H1 (cell line): ENCODE measurements at regions not wholly inside any gene's neighbourhood (a gene's known extent, or its start where the extent isn't known, plus 50 kb on each side); places are given as distances from the start of the nearest gene placed in this dataset.

Experiments
- CTCF ChIA-PET: fragments of 300-600 bp; sonication (Branson Sonifier 250); formaldehyde crosslinking; loops from one replicate; lab custom pipeline; 2021; ENCODE audit not compliant: partially characterized antibody; lab: Charles Lee
- POLR2A ChIA-PET: fragments of 300-600 bp; sonication (Branson Sonifier 250); formaldehyde crosslinking; loops from one replicate; lab custom pipeline; 2021; ENCODE audit warnings: inconsistent platforms; ENCODE audit not compliant: partially characterized antibody; lab: Charles Lee
- DNase-seq, 2 experiments: peaks; one replicate each; pipeline versions ENCODE4 v3.0.0 to v3.0.0-alpha.2; 2010 to 2022; ENCODE audit warnings: low spot score in 2 of 2, low read depth in 1 of 2, mixed read lengths in 1 of 2
- FAIRE-seq: peaks from 2 replicates; lab custom pipeline; 2011; peaks lifted over from hg19 to GRCh38; lab: Jason Lieb, UNC
- H2AFZ ChIP-seq: 2 replicates; pipeline ENCODE4 v1.8.1; 2012; ENCODE audit warnings: low read length, inconsistent platforms
- H2AK5ac ChIP-seq: 2 replicates; pipeline ENCODE4 v1.6.1; 2013; ENCODE audit warnings: low read depth, low read length
- H2BK120ac ChIP-seq: replicated peaks from 2 replicates; pipeline ENCODE3; 2013; ENCODE audit warnings: low read depth, low read length, inconsistent platforms
- H2BK12ac ChIP-seq: 2 replicates; pipeline ENCODE4 v1.6.1; 2013; ENCODE audit warnings: low read depth, low read length
- H2BK15ac ChIP-seq: 2 replicates; pipeline ENCODE4 v1.6.1; 2013; ENCODE audit warnings: low read length
- H2BK20ac ChIP-seq: 2 replicates; pipeline ENCODE4 v1.6.1; 2013; ENCODE audit warnings: low read length
- H2BK5ac ChIP-seq: 2 replicates; pipeline ENCODE4 v1.6.1; 2013; ENCODE audit warnings: low read depth, low read length
- H3K14ac ChIP-seq: 2 replicates; pipeline ENCODE4 v1.6.1; 2013; ENCODE audit warnings: inconsistent platforms; ENCODE audit not compliant: insufficient read length
- H3K18ac ChIP-seq: 2 replicates; pipeline ENCODE4 v1.6.1; 2013; ENCODE audit warnings: low read length; ENCODE audit errors: extremely low read depth
- H3K23ac ChIP-seq: 2 replicates; pipeline ENCODE4 v1.6.1; 2013; ENCODE audit warnings: inconsistent platforms; ENCODE audit not compliant: insufficient read length
- H3K23me2 ChIP-seq: 2 replicates; pipeline ENCODE4 v1.6.1; 2013; ENCODE audit warnings: low read depth, low read length
- H3K27ac ChIP-seq: 2 replicates; pipeline ENCODE4 v1.6.1; 2011; ENCODE audit warnings: low read depth, low read length, inconsistent platforms
- H3K27me3 ChIP-seq, 4 experiments: replicated peaks in 1 of 4; 1 replicate in 1 of 4; 2 replicates in 3 of 4; pipeline versions ENCODE4 v1.6.1 to v1.8.1; 2011 to 2013; ENCODE audit warnings: low read length in 3 of 4, mild to moderate bottlenecking in 3 of 4, inconsistent platforms in 2 of 4, mixed read lengths in 2 of 4, moderate library complexity in 1 of 4; ENCODE audit not compliant: control insufficient read depth in 3 of 4, insufficient read depth in 3 of 4; ENCODE audit errors: extremely low read depth in 1 of 4
- H3K36me3 ChIP-seq, 4 experiments: 2 replicates each; pipeline versions ENCODE4 v1.6.1 to v1.8.1; 2011 to 2013; ENCODE audit warnings: mild to moderate bottlenecking in 4 of 4, low read length in 3 of 4, moderate library complexity in 2 of 4, control low read depth in 1 of 4, inconsistent platforms in 1 of 4; ENCODE audit not compliant: insufficient read depth in 4 of 4, control insufficient read depth in 2 of 4
- H3K4ac ChIP-seq: replicated peaks from 2 replicates; pipeline ENCODE3; 2013; ENCODE audit warnings: low read length, low read depth, mixed read lengths, inconsistent platforms; ENCODE audit not compliant: insufficient read length
- H3K4me1 ChIP-seq, 4 experiments: replicated peaks in 1 of 4; 1 replicate in 1 of 4; 2 replicates in 3 of 4; pipeline versions ENCODE4 v1.6.1 to v1.8.1; 2011 to 2013; ENCODE audit warnings: low read length in 3 of 4, inconsistent platforms in 2 of 4, mixed read lengths in 1 of 4; ENCODE audit not compliant: insufficient read depth in 4 of 4, control insufficient read depth in 3 of 4
- H3K4me2 ChIP-seq, 2 experiments: 2 replicates each; pipeline versions ENCODE4 v1.6.1 to v1.8.1; 2011 to 2013; ENCODE audit warnings: low read depth in 2 of 2, low read length in 2 of 2, control low read depth in 1 of 2, inconsistent platforms in 1 of 2, mild to moderate bottlenecking in 1 of 2; ENCODE audit not compliant: insufficient read depth in 1 of 2
- H3K4me3 ChIP-seq, 4 experiments: fragments of 200-600, 300-600 bp in 1 of 4; sonication (generic), shearing (Covaris generic), sonication (Bioruptor Twin) in 1 of 4; 2 replicates each; pipeline versions ENCODE4 v1.5.1 to v1.8.1; 2011 to 2016; ENCODE audit warnings: low read length in 4 of 4, low read depth in 3 of 4, control low read depth in 2 of 4, inconsistent platforms in 2 of 4, mild to moderate bottlenecking in 2 of 4, mixed read lengths in 1 of 4, moderate library complexity in 1 of 4; ENCODE audit not compliant: insufficient read depth in 2 of 4; ENCODE audit errors: extremely low read depth in 1 of 4
- H3K56ac ChIP-seq: replicated peaks from 2 replicates; pipeline ENCODE3; 2013; ENCODE audit warnings: low read depth, mild to moderate bottlenecking, mixed read lengths, low read length, inconsistent platforms; ENCODE audit not compliant: insufficient read length
- H3K79me1 ChIP-seq: 2 replicates; pipeline ENCODE4 v1.6.1; 2013; ENCODE audit warnings: low read depth, low read length, control low read depth
- H3K79me2 ChIP-seq, 2 experiments: 2 replicates each; pipeline versions ENCODE4 v1.6.1 to v1.8.1; 2012 to 2013; ENCODE audit warnings: low read length in 2 of 2, mild to moderate bottlenecking in 2 of 2, inconsistent platforms in 1 of 2; ENCODE audit not compliant: insufficient read depth in 2 of 2, control insufficient read depth in 1 of 2
- H3K9ac ChIP-seq, 4 experiments: replicated peaks in 1 of 4; 1 replicate in 1 of 4; 2 replicates in 3 of 4; pipeline versions ENCODE4 v1.6.1 to v1.8.1; 2011 to 2013; ENCODE audit warnings: low read depth in 3 of 4, low read length in 3 of 4, control low read depth in 2 of 4, mild to moderate bottlenecking in 2 of 4, moderate library complexity in 2 of 4, inconsistent platforms in 1 of 4; ENCODE audit errors: extremely low read depth in 1 of 4
- H3K9me3 ChIP-seq, 2 experiments: 2 replicates each; pipeline versions ENCODE4 v1.6.1 to v1.8.1; 2012 to 2013; ENCODE audit warnings: mild to moderate bottlenecking in 2 of 2, moderate library complexity in 2 of 2, control low read depth in 1 of 2, inconsistent platforms in 1 of 2, low read depth in 1 of 2, low read length in 1 of 2, mixed read lengths in 1 of 2; ENCODE audit not compliant: insufficient read depth in 2 of 2
- H4K20me1 ChIP-seq, 2 experiments: replicated peaks in 1 of 2; 2 replicates each; pipeline versions ENCODE3 to v1.8.1; 2011 to 2013; ENCODE audit warnings: inconsistent platforms in 2 of 2, low read length in 2 of 2, mild to moderate bottlenecking in 1 of 2; ENCODE audit not compliant: insufficient read depth in 2 of 2, control insufficient read depth in 1 of 2
- H4K5ac ChIP-seq: 2 replicates; pipeline ENCODE4 v1.6.1; 2013; ENCODE audit warnings: low read length, low read depth, mixed read lengths, inconsistent platforms; ENCODE audit not compliant: insufficient read length
- H4K8ac ChIP-seq: 2 replicates; pipeline ENCODE4 v1.8.0; 2013; ENCODE audit warnings: mild to moderate bottlenecking, moderate library complexity, low read length, inconsistent platforms; ENCODE audit not compliant: insufficient read depth; ENCODE audit errors: extremely low read depth
- H4K91ac ChIP-seq: replicated peaks from 2 replicates; pipeline ENCODE3; 2013; ENCODE audit warnings: low read length, mixed read lengths, inconsistent platforms; ENCODE audit not compliant: insufficient read length
- ASH2L ChIP-seq: fragments of 200-600, 300-600 bp; sonication (generic); IDR thresholded peaks from one replicate; pipeline ENCODE4 v1.7.1; 2017; ENCODE audit warnings: low read length
- KDM4A ChIP-seq: IDR thresholded peaks from one replicate; pipeline ENCODE4 v1.7.1; 2012; ENCODE audit warnings: low read depth, mild to moderate bottlenecking, moderate library complexity, low read length, inconsistent platforms; ENCODE audit not compliant: severe bottlenecking
- NRF1 ChIP-seq: IDR thresholded peaks from 2 replicates; pipeline ENCODE4 v1.6.1; 2011; ENCODE audit warnings: mild to moderate bottlenecking, low read depth, low read length, improper control_type of control experiment
- RBBP5 ChIP-seq: IDR thresholded peaks from 2 replicates; pipeline ENCODE4 v1.7.1; 2012; ENCODE audit warnings: low read depth, mild to moderate bottlenecking, inconsistent platforms, low read length, moderate library complexity, borderline replicate concordance
- SIN3A ChIP-seq, 2 experiments: IDR thresholded peaks in 1 of 2; conservative IDR thresholded peaks in 1 of 2; 2 replicates each; pipeline ENCODE4 v1.6.1; 2011 to 2012; ENCODE audit warnings: low read length in 2 of 2, improper control_type of control experiment in 1 of 2, low read depth in 1 of 2, mild to moderate bottlenecking in 1 of 2
- SP4 ChIP-seq: IDR thresholded peaks from 2 replicates; pipeline ENCODE4 v1.6.1; 2012; ENCODE audit warnings: low read length, inconsistent platforms
- SUZ12 ChIP-seq: fragments of 200-600 bp; sonication (generic); IDR thresholded peaks from 2 replicates; pipeline ENCODE4 v1.6.1; 2012; ENCODE audit warnings: mild to moderate bottlenecking, inconsistent platforms, low read length, moderate library complexity, mixed read lengths
- TAF1 ChIP-seq: IDR thresholded peaks from 2 replicates; pipeline ENCODE4 v1.6.1; 2011; ENCODE audit warnings: mild to moderate bottlenecking, low read depth, low read length
- WGBS, 2 experiments: shearing (Covaris generic) in 1 of 2; methylation state at CpG; one replicate each; pipeline versions ENCODE4 v1.1.6 to v1.1.7; 2013 to 2015; ENCODE audit warnings: low lambda C conversion rate in 2 of 2, mixed read lengths in 2 of 2, inconsistent platforms in 1 of 2, low coverage in 1 of 2, missing lambda C conversion rate in 1 of 2; ENCODE audit not compliant: insufficient replicate concordance in 2 of 2, insufficient coverage in 1 of 2, insufficient read length in 1 of 2; ENCODE audit errors: extremely low coverage in 1 of 2, missing lambda C conversion rate in 1 of 2; 5-methylcytosine and 5-hydroxymethylcytosine counted together
- TF ChIP-seq, protein P1 (sequence below): IDR thresholded peaks from 2 replicates; pipeline ENCODE4 v1.6.1; 2011; ENCODE audit warnings: low read depth, mild to moderate bottlenecking, low read length; ENCODE audit not compliant: insufficient read depth

DNA sequence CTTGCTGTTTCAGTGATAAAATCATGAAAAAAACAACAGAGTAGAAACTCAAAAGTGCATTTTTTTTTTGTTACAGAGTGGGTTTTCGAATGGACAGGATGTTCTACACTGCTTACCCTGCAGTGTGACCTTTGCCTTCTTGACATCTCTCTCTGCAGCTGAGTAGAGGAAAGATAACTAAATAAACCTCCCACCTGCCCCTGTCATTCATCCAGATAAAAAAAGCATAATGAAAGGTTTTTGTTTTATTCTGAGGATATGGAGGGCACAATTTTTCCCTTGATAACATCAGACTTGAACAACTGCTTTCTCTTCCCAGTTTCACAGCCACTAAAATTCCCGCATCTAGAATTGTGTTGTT lies 193.6 kb upstream of the FOXQ1 start:
- Histone ChIP-seq H2BK120ac (no peak overlapping the region), H4K20me1 (no peaks in the 10 kb centered on the region), H3K9me3 (no peaks in the 10 kb centered on the region), H3K23ac (no peak overlapping the region), H3K23me2 (no peaks in the 10 kb centered on the region; the same call in 1 of the 2 replicates), H2BK5ac (no peak overlapping the region), H2BK20ac (no peak overlapping the region), H3K4me2 (no peak overlapping the region), H2AFZ (no peak overlapping the region), H4K5ac (no peak overlapping the region), H2BK12ac (no peak overlapping the region), H3K14ac (no peak overlapping the region), H3K18ac (no peak overlapping the region), H4K91ac (no peak overlapping the region), H3K79me1 (no peaks in the 10 kb centered on the region), H3K4me1 (no peaks in the 10 kb centered on the region), H4K8ac (no peak overlapping the region), H3K79me2 (no peaks in the 10 kb centered on the region), H3K36me3 (no peaks in the 10 kb centered on the region), H3K27ac (no peak overlapping the region), H3K27me3 (no peaks in the 10 kb centered on the region), H2BK15ac (no peak overlapping the region), H3K9ac (no peak overlapping the region), H2AK5ac (no peak overlapping the region), H3K56ac (no peak overlapping the region), H3K4ac (no peak overlapping the region), H3K4me3 (no peak overlapping the region)
- POLR2A ChIA-PET: no interaction called here
- CTCF ChIA-PET: interaction anchor here (0.6 to 1.1 kb wide), 2 partner anchors 12 to 416 kb away, joined by 3 read pairs; no protein-coding TSS in a partner anchor
- DNase-seq (no peak), FAIRE-seq (no peak)
- WGBS, 2 experiments: 85% methylated on average over 2 of the region's 2 CpGs; no CpG with 5 or more reads in 1 of the 2 experiments
- TF ChIP-seq SP4: no peak
- TF ChIP-seq SUZ12: no peak
- no peak for TF ChIP-seq ASH2L
- no peak for TF ChIP-seq SIN3A (conservative IDR thresholded peaks at IDR 0.05 in 1 of 2, IDR thresholded peaks at IDR 0.05 in 1 of 2; ENCODE audit: low read depth in 1 of 2, low read length in 2 of 2)
- TF ChIP-seq KDM4A: no peak
- TF ChIP-seq TAF1: no peak
- TF ChIP-seq NRF1: no peak
- no peak for TF ChIP-seq RBBP5
- TF ChIP-seq, protein P1, sequence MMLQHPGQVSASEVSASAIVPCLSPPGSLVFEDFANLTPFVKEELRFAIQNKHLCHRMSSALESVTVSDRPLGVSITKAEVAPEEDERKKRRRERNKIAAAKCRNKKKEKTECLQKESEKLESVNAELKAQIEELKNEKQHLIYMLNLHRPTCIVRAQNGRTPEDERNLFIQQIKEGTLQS: no peak
